Stimulated activated CD4-positive, alpha-beta T cell treated with anti-CD3 and anti-CD28 coated beads, Interleukin-15, amount 100 ng/mL, for 1 hour (primary cell): ENCODE measurements at regions not wholly inside any gene's neighbourhood (a gene's known extent, or its start where the extent isn't known, plus 50 kb on each side); places are given as distances from the start of the nearest gene placed in this dataset.
A peak's percentile ranks its signal among the peaks of the same experiment; 100 is the strongest.

Source experiments
- DNase-seq, 2 donors: peaks; one replicate each; pipeline ENCODE4 v3.0.0-alpha.2; 2020; ENCODE audit warnings: low read depth in 1 of 2, low spot score in 1 of 2

- no peak for DNase-seq
Measured at GRCh38 chr14:94717808-94718207, 52.1 kb downstream of the GSC start.

- no peak for DNase-seq
Measured at GRCh38 chr14:94716976-94717375, 52.9 kb downstream of the GSC start.

DNA sequence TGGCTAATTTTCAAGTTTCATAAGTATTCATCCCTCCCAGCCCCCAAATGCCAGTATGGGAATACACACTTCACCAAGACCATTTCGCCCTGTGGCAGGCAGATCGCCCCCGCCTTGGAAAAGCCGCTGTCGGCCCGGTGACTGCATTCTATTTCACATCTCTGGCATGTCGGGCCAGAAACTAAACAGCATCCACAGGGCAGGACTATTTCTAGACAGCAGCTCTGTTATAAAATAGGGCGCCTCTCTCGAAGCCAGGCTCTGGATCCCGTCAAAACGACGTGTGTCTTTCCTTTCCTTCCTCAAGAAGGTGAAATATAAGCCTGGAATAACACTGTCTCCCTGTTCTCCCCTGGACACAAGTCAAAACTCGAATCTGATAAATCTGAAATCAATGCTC, 56.8 kb downstream of the GSC start:
- no peak for DNase-seq

DNA sequence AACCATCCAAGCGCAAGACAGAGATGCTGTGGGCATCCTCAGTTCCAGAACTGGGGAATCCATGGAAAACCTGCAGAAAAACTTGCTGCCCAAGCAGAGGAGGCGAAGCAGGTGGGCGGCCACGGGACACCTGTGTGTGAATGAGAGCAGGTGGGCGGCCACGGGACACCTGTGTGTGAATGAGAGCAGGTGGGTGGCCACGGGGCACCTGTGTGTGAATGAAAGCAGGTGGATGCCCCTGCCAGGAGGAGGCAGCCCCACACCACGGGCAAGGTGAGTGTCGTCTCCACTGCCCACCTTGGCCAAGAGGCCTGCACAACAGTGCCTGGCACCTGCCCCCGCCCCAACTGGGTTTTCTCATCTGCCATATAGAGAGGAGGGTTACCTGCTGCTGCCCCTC, 59.2 kb downstream of the GSC start:
- no peak for DNase-seq

GRCh38 chr14:94707494-94707893, 62.4 kb downstream of the GSC start:
- DNase-seq, result no peak

DNA sequence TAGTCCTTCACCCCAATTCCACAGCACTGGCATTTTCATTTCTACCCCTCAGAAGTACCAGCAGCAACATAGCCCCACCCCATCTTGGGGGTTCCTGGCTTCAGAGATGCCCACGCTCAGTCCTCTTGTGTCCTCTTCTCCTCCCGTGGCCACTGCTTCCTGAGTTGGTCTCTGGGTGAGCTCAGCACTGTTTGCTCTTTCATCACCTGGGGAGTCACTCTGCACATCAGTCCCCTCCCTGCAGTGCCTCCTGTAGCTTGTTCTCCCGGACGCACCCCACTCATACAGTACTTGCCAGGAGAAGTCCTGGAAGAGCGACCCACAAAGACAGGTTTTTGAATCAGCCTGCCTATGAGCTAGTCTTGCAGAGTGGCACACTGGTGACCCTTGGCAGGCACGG, 63.8 kb downstream of the GSC start:
- no peak for DNase-seq

DNA sequence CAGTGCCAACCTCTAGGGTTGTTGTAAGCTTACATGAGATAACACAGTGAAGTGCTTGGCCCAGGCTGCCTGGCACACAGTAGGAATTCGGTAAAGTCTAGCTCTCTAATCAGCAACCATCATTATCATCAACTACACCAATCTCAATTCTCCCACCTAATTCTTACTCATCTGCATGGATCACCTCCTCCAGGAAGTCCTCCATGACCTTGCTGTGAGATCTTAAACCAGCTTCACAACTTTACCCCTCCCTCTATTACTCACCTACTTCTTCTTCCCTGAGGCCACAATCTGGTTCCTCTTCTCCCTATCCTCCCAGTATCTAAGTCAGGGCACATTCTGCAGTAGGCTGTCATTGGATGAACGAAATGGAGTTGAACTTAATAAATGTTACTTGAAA, 67.3 kb downstream of the GSC start:
- no peak for DNase-seq

- no peak for DNase-seq
Measured at GRCh38 chr14:94701861-94702370, 68.0 kb downstream of the GSC start.

DNA sequence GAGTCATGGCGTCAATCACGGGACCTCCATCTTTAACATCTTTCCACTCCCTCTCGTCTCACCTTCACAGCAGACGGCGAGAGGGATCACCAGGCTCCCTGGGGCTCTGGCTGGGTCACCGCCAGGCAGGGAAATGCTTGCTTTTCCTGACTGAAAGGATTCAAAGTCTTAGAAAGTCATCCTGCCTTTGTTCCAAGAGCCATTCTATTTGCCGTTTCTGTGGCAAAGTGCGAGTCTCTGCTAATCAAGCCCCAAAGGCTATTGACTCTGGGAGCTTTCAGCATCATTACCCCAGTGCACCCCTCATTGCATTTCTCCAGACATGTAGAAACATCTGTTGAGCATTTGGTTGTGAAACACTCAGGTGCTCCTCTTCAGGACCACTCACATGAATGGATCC, 69.6 kb downstream of the GSC start:
- DNase-seq, result no peak

GRCh38 chr14:94699831-94700230, 70.1 kb downstream of the GSC start:
- DNase-seq, result no peak

DNA sequence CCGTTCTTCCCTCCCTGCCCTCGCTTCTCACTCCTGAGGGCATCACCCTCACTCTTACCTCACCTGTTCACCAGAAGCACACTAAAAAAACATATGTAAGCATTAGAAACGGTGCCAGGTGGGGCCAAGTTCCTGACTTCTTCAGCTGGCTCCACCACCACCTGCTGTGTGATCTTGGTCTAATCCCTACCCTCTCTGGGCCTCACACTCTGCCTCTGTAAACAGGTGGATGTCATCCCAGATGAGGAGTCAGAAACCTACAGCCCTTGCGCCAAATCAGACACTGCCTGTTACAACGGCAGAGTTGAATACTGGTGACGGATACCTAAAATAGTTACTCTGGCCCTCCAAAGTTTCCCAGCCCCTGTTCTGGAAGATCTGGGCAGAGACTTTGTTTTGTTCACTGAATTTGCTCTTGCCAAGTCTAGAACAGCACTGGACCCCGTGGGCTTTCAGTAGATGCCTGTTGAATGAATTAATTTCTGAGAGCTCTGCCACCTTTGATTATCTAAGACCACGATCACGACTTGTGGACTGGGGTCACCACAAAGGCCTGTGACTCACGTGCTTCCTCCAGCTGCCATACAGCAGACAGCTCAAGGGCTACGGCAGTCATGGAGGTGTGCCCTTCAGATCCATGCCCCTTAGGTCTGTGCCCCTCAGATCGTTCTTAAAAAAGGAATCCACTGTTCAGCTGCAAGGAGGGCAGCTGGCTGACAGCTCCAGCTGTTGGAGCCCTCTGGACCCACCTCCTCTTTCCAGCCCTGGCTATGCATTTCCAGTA, 71.9 kb downstream of the GSC start:
- DNase-seq, result no peak

DNA sequence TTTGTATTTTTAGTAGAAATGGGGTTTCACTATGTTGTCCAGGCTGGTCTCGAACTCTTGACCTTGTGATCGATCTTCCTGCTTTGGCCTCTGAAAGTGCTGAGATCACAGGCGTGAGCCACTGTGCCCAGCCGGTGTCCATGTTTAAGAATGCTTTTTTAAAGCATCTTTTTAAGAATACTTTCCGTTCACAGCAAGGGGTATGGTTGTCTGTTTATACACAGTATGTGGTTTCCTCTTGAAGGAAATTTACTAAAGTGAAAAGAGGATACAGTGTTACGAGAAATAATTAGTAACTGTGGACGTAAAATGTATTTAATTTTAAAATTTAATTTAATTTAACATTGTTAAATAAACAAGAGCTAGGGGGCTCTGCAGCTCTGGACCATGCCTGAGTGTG, 73.4 kb downstream of the GSC start:
- no peak for DNase-seq

DNA sequence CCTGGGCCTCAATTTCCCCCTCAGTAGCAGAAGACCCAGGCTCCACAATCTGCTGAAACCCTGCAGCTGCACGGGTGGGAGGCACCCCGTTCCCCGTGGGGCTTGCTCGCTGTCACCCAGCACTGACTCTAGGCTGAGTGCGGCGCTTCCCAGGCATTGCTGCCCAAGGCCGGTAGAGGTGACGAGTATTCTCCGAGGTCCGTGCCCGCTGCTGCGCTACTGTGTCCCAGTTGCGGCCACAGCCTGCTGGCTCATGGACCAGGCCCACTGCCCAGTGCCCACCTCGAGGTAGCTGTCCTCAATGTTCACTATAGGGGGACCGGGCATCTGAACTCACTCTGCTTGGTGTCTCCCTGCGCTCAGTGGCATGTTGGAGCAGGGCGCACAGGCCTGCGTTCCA, 74.7 kb downstream of the GSC start:
- DNase-seq, result no peak

DNA sequence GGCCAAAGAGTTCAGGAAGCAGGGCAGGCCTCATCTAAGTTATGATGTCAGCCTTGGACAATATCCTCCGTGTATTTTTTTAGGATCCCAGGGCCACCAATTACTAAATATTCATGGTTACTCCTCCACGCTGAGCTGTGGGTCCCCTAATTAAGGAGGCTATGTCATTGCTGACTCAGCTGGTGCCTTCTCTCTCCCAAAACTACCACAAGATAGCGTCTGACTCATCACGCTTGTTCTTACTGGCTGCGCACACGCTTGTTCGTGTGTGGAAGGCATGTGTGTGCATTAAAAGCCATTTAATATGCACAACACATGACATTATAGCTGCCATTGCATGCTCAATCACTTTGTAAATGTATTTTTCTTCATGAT, 78.3 kb downstream of the GSC start:
- no peak for DNase-seq

GRCh38 chr14:94690896-94691659, 78.8 kb downstream of the GSC start:
- DNase-seq, result no peak

DNA sequence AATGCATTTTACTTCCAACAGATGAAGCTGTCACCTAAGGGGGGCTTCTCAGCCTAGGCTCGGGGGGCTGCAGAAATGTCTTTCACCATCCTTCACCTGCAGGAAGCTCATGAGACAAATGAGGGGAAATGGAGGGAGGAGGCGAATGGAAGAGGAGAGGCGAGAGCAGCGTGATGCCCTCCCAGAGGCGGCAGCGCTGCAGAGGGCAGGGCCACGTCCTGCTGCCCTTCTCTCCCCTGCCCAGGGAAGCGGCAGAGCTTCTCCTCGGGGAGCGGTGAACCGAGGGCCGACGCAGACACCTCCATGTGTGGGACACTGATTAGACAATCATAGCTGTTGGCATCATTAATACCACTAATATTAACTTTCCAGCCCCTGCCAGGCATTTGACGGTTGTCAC, 78.3 kb downstream of the SERPINA3 start:
- DNase-seq, result no peak

DNA sequence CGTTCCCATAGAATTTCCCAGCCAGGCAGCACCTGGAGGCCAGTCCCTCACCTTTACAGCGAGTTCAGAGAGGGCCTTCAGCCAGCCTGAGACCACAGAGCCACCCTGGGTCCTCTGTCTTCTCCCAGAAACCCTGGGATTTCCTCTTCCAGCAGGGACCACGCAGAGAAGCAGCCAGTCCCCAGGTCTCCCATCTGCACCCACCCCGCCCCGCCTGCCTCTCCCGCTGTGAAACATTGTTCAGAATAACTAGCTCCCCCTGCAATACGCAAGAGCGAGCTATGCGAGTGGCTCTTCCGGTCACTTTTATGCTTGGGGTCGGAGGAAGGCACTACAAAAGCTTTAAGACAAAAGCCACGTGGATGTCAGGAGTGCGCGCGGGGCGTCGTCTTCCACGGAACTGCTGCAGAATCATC, 77.8 kb downstream of the SERPINA3 start:
- DNase-seq, result no peak

- DNase-seq, result peak; percentile 10 to 39
Measured at GRCh38 chr14:94689218-94689984, 77.2 kb downstream of the SERPINA3 start.

DNA sequence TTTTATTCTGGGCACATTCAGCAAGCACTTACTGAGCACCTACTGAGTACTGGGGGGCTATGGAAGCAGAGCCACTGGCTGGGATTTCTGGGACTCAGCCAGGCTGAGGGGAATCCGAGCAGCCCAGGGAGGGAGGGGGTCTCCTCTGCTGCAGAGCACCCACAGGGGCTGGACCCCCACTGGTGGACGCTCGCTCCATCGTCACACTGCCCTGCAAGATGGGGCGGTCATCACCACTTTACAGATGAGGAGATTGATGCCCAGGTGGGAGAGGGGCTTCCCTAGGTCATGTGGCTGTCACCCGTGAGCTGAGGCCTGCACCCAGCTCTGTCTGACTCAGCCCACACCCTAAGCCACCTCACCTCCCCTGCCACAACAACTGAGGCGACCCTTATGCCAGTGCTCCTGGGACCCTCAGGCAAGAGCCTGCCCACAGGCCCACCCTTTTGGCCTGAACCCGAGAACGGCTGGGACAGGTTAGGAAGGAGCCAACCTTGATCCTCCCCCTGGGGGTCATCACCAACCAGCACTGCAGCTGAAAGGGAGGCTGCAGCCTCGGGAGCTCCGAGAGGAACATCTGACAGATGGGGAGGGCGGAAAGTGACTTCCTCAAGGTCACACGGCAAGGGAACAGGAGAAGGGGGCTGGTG, 74.4 kb downstream of the SERPINA3 start:
- no peak for DNase-seq

DNA sequence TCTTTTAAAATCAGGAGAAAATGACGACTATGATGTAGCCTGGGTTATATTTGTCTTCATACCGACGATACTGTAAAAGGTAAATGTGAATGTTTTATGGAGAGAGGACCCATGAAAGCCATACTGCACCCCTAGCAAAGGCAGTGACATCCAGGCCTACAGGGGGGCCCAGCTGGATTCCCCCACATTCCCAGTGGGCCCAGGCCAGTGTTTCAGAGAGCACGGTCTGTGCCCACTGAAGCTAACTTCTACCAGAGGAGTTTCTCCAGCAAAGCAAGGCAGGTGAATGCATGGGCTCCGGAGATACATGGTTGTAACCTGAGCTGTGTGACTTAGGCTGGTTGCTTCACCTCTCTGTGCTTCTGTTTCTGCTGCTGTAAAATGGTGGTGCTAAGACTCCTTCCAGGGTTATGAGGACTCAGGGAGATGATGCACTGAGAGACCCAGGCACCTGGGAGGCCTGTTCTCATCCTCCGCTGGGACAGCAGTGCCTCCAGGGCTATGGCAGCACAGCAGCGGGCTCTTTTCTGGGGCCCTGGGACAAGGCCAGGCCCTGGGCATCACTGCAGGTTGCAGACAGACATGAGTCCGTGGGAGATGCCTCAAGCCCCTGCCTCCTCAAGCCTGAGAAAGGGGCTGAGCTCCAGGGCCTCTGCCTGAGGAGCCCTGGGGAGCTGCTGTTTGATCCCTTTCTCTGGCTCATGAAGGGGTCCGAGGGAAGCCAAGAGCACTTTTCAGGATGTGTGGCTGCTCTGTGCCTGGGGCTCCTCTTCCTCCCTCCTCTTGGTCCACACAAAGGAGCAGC, 73.7 kb downstream of the SERPINA3 start:
- no peak for DNase-seq
